ENCODE measurements at regions not wholly inside any gene's neighbourhood (a gene's known extent, or its start where the extent isn't known, plus 50 kb on each side); places are given as distances from the start of the nearest gene placed in this dataset.

GRCh38 chr2:225725726-225726125, 326.2 kb downstream of the NYAP2 start:
- Mint-ChIP-seq H3K36me3 (ENCODE audit: low read depth) (no peaks in the 10 kb centered on the region), H3K4me1 (ENCODE audit: low read depth) (no peaks in the 10 kb centered on the region), H3K4me3 (no peak overlapping the region), H3K9me3 (no peaks in the 10 kb centered on the region), H3K27ac (no peak overlapping the region), H3K27me3 (ENCODE audit: low read depth) (no peaks in the 10 kb centered on the region)
- no peak for DNase-seq (ENCODE audit: low spot score)

All from T-helper 2 cell treated with Interferon-gamma antibody and Interleukin-4, amounts not matched to agents 5 μg/mL and 100 μg/mL, for 36 hours (primary cell).